ENCODE measurements at regions not wholly inside any gene's neighbourhood (a gene's known extent, or its start where the extent isn't known, plus 50 kb on each side); places are given as distances from the start of the nearest gene placed in this dataset.
A peak's percentile ranks its signal among the peaks of the same experiment; 100 is the strongest.

GRCh38 chr20:24764027-24764793, 184.9 kb upstream of the CST7 start:
- H3K27ac Mint-ChIP-seq: no peak overlapping the region
- no peaks in the 10 kb centered on the region for H3K9me3 Mint-ChIP-seq
- H3K4me1 Mint-ChIP-seq: peaks cover 15% of the 10 kb centered on the region
- ATAC-seq: no peak
- H3K36me3 Mint-ChIP-seq: no peaks in the 10 kb centered on the region
- H3K4me3 Mint-ChIP-seq: no peak overlapping the region
- H3K27me3 Mint-ChIP-seq: peaks cover 6% of the 10 kb centered on the region

DNA sequence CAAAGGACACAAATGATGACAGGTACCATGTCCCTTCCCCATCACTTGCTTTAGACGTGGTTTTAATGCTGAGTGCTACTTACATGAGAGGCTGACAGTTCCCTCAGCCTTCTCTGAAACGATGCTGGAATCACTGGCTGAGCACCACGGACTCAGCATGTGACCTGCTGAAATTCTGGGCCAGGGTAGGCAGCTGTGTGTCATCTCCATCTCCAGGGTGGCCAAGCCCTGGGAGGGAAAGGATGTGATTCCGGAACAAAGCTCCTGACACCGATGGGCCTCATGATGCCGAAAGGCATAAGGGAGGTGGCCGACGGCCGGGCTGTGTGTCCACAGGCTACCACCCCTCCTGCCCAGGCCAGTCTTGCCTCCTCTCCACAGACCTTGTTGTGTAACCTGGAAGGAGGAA, 184.3 kb upstream of the CST7 start:
- no peaks in the 10 kb centered on the region for H3K36me3 Mint-ChIP-seq
- peaks cover 15% of the 10 kb centered on the region for H3K4me1 Mint-ChIP-seq
- no peak overlapping the region for H3K4me3 Mint-ChIP-seq
- ATAC-seq: no peak
- peaks cover 6% of the 10 kb centered on the region for H3K27me3 Mint-ChIP-seq
- H3K9me3 Mint-ChIP-seq: no peaks in the 10 kb centered on the region
- no peak overlapping the region for H3K27ac Mint-ChIP-seq

GRCh38 chr20:24765316-24766142, 183.5 kb upstream of the CST7 start:
- Mint-ChIP-seq H3K27me3 (peaks cover 6% of the 10 kb centered on the region), H3K4me3 (no peak overlapping the region), H3K9me3 (no peaks in the 10 kb centered on the region), H3K36me3 (no peaks in the 10 kb centered on the region), H3K27ac (peak overlapping the region; percentile 57), H3K4me1 (peaks cover 15% of the 10 kb centered on the region)
- no peak for ATAC-seq

DNA sequence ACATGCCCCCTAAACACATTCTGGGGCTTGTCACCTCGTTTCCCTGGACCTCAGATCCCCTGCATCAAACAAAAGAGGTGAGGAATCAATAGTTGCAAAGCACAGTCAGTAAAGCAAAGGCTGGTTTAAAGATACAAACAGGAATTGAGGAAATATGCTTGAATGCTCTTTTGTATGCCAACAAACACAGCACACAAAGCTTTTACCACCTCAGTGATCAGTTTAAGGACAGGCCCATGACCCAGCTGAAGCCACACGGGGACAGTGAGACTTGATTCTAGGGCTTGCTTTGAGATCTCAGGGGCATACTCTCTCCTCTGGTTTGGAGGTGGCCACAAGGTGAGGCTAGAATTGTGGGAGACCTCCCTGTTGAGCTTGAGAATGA, 182.9 kb upstream of the CST7 start:
- no peaks in the 10 kb centered on the region for H3K36me3 Mint-ChIP-seq
- peak; percentile 51 for ATAC-seq
- peaks cover 19% of the 10 kb centered on the region for H3K4me1 Mint-ChIP-seq
- no peaks in the 10 kb centered on the region for H3K9me3 Mint-ChIP-seq
- H3K27ac Mint-ChIP-seq: peak overlapping the region; percentile 57
- no peak overlapping the region for H3K4me3 Mint-ChIP-seq
- H3K27me3 Mint-ChIP-seq: peaks cover 10% of the 10 kb centered on the region

GRCh38 chr20:24766826-24767622, 182.0 kb upstream of the CST7 start:
- H3K36me3 Mint-ChIP-seq: no peaks in the 10 kb centered on the region
- no peak overlapping the region for H3K27ac Mint-ChIP-seq
- H3K9me3 Mint-ChIP-seq: no peaks in the 10 kb centered on the region
- H3K27me3 Mint-ChIP-seq: peaks cover 13% of the 10 kb centered on the region
- no peak for ATAC-seq
- H3K4me1 Mint-ChIP-seq: peaks cover 25% of the 10 kb centered on the region
- H3K4me3 Mint-ChIP-seq: no peak overlapping the region

DNA sequence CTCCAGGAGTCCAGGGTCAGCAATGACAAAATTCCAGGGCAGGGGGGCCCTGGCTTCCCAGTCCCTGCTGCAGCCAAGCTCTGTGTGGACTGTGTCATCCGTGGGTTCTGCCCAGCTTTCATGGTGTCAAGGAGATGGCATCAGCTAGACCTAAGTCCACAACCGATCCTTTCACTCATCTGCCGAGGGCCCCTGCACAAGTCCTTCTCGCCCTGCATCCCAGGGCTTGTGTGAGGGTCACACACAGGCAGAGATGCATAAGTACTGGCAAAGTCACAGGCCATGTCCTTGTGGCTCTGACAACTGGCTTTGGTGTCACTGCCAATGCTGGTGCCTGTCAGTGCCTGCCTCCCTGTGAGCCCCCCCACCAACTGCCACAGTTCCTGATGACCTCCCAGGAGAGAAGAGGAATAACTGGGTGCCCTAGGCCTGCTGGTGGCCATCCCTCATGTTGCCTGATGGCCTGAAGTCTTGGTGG, 181.4 kb upstream of the CST7 start:
- no peak for ATAC-seq
- Mint-ChIP-seq H3K36me3 (no peaks in the 10 kb centered on the region), H3K27me3 (peaks cover 20% of the 10 kb centered on the region), H3K4me3 (no peak overlapping the region), H3K4me1 (peaks cover 25% of the 10 kb centered on the region), H3K27ac (no peak overlapping the region), H3K9me3 (no peaks in the 10 kb centered on the region)

GRCh38 chr20:24768201-24768636, 180.8 kb upstream of the CST7 start:
- peaks cover 22% of the 10 kb centered on the region for H3K27me3 Mint-ChIP-seq
- H3K4me1 Mint-ChIP-seq: peaks cover 25% of the 10 kb centered on the region
- no peaks in the 10 kb centered on the region for H3K36me3 Mint-ChIP-seq
- no peak for ATAC-seq
- peak overlapping the region; percentile 38 for H3K27ac Mint-ChIP-seq
- no peaks in the 10 kb centered on the region for H3K9me3 Mint-ChIP-seq
- no peak overlapping the region for H3K4me3 Mint-ChIP-seq

GRCh38 chr20:24768713-24769601, 180.1 kb upstream of the CST7 start:
- ATAC-seq: no peak
- Mint-ChIP-seq H3K27me3 (peaks cover 18% of the 10 kb centered on the region), H3K36me3 (no peaks in the 10 kb centered on the region), H3K4me3 (no peak overlapping the region), H3K27ac (peak overlapping the region; percentile 38), H3K9me3 (no peaks in the 10 kb centered on the region), H3K4me1 (peaks cover 25% of the 10 kb centered on the region)

DNA sequence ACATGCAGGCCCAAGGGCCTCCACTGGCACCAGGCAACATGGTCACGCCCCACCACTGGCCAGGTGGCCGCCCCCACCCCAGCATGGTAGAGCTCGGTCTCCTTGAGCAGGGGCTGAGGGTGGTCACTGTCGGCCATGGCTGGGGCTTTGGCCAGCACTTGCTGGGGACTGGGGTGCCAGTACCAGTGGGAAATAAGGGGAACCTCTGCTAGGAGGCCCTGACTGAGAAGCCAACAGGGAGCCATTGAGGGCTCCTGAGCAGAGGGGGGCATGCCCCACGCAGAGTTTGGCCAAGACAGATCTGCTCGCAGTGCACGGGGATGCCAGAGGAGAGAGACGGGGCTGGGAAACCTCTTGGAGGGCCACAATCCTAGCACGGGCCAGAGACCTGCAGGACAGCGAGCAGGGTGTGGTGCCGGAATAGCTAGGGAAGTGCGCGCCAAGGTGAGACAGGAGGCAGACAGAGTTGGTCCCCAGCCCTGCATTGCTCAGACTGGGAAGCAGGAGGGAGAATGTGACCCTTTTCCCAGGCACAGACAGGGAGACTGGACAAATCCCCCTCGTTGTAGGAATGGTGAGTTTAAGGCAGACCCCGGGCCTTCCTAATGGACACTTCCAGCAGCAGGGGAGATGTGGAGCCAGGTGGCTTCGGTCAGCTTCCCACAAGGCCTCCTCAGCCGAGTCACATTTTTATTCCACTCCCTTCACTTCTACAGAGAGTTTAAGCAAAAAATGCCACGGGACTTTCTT, 179.0 kb upstream of the CST7 start:
- H3K36me3 Mint-ChIP-seq: peaks cover 10% of the 10 kb centered on the region
- H3K4me3 Mint-ChIP-seq: no peak overlapping the region
- H3K9me3 Mint-ChIP-seq: peaks cover 8% of the 10 kb centered on the region
- H3K27ac Mint-ChIP-seq: no peak overlapping the region
- peaks cover 25% of the 10 kb centered on the region for H3K4me1 Mint-ChIP-seq
- no peak for ATAC-seq
- peaks cover 18% of the 10 kb centered on the region for H3K27me3 Mint-ChIP-seq

DNA sequence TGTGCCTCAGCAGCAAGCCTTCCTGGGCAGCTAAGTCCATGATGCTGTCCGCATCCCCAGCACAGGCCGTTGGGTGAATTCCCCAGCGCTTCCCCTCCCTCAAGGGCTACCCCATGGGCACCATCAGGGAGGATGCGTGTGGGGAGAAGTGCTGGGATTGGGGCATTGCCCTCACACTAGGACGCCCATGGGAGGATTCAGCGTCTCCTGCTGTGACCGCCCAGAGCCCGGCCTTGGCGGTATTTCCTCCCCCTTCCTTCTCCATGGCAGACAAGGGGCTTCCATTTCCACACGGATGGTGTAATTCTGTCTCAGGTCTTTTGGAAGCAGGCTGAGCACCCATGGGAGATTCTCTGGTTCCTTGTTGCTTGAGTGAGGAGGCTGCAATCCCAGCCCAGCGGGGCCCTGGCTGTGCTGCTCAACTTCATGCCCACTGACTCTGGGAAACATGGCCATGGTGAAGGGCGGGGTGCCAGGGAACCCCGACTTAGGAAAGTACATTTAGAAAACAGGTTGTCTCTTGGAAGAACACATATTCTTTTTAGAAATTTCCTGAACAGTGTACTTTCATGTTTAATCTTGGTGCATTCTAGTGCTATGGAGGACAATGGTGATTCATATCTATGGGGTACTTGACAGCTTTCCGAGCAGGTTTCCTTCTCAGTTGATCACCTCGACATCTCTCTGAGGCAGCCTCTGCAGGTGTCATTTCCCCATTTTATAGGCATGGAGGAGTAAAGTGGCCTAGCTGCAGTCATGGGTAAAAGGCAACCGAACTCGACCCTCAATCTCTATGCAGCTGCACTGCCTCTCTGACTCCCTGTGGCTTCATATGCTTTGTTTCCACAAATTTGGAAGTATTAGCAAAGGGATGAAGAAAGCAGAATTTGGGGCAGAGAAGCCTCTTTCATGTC, 178.2 kb upstream of the CST7 start:
- peak; percentile 55 for ATAC-seq
- H3K4me3 Mint-ChIP-seq: no peak overlapping the region
- H3K4me1 Mint-ChIP-seq: peaks cover 17% of the 10 kb centered on the region
- H3K27me3 Mint-ChIP-seq: peaks cover 18% of the 10 kb centered on the region
- peaks cover 10% of the 10 kb centered on the region for H3K36me3 Mint-ChIP-seq
- peaks cover 11% of the 10 kb centered on the region for H3K9me3 Mint-ChIP-seq
- H3K27ac Mint-ChIP-seq: no peak overlapping the region

DNA sequence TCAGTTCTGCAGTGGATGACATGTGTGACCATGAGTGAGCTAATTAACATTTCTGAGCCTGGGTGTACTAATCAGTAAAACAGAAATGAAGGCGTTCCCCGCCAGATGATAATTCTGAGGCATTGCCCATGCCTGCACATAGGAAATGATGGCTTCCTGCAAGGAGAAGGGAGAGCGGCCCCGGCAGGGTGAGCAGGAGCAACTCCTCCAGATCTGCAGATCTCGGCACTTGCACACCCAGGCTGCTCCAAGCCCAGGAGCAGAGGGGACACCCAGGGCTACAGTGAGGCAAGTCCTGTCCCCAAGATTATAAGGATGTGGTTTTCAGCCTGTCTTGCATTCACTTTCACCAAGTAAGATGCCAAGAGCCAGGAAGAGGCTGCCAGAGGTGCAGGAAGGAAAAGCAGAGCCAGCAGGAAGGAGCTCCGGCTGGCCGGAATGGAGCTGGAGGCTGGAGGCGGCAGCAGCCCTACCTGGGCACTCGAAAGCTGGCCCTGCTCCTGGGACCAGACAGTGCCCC, 177.5 kb upstream of the CST7 start:
- no peak overlapping the region for H3K27ac Mint-ChIP-seq
- H3K36me3 Mint-ChIP-seq: peaks cover 10% of the 10 kb centered on the region
- H3K4me1 Mint-ChIP-seq: peaks cover 10% of the 10 kb centered on the region
- H3K4me3 Mint-ChIP-seq: no peak overlapping the region
- peaks cover 15% of the 10 kb centered on the region for H3K9me3 Mint-ChIP-seq
- ATAC-seq: peak; percentile 6
- H3K27me3 Mint-ChIP-seq: peaks cover 18% of the 10 kb centered on the region

DNA sequence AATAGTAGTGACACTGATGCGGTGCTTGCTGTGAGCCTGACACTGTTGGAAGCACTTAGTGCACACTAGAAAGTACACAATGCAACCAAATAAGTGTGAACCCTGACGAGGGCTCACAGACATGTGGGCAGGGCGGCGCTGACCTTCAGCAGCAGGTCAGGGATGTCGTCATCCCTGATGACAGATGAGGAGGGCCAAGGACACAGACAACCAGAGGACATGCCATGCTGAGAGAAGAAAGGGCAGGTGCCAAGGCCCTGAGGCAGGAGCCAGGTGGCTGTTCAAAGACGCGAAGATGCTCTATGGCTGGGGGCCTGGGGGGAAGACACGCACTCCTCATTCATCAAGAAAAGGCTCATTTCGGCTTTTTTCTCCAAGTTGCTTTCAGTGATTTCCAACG, 176.4 kb upstream of the CST7 start:
- no peak overlapping the region for H3K27ac Mint-ChIP-seq
- peaks cover 18% of the 10 kb centered on the region for H3K27me3 Mint-ChIP-seq
- peaks cover 10% of the 10 kb centered on the region for H3K4me1 Mint-ChIP-seq
- peaks cover 10% of the 10 kb centered on the region for H3K36me3 Mint-ChIP-seq
- ATAC-seq: no peak
- no peak overlapping the region for H3K4me3 Mint-ChIP-seq
- peaks cover 16% of the 10 kb centered on the region for H3K9me3 Mint-ChIP-seq

- Mint-ChIP-seq H3K9me3 (peaks cover 16% of the 10 kb centered on the region), H3K27ac (no peak overlapping the region), H3K4me1 (peaks cover 10% of the 10 kb centered on the region), H3K4me3 (no peak overlapping the region), H3K27me3 (peaks cover 18% of the 10 kb centered on the region), H3K36me3 (peaks cover 10% of the 10 kb centered on the region)
- no peak for ATAC-seq
Observed at GRCh38 chr20:24773168-24773567, 175.9 kb upstream of the CST7 start.

All from stimulated activated memory B cell treated with anti-CD40 and anti-IgM and Interleukin-4, amounts not matched to agents 10 μg/mL and 1 μg/mL and 100 μg/mL, for 72 hours (primary cell).